Astrocyte of the cerebellum (primary cell): ENCODE measurements at regions not wholly inside any gene's neighbourhood (a gene's known extent, or its start where the extent isn't known, plus 50 kb on each side); places are given as distances from the start of the nearest gene placed in this dataset.

ENCODE experiments used
- DNase-seq: peaks from one replicate; pipeline ENCODE4 v3.0.0-alpha.2; 2011; ENCODE audit warnings: low read depth
- H3K4me3 ChIP-seq: 2 replicates; pipeline ENCODE4 v1.5.1; 2011; ENCODE audit warnings: mild to moderate bottlenecking, low read depth, low read length, moderate library complexity
- in situ Hi-C: cut with HindIII; loops from 2 replicates; pipeline ENCODE4 v1.10.0; 2017; ENCODE audit warnings: low sequenced_read_pairs
- TF ChIP-seq, protein P1 (sequence below): IDR thresholded peaks from 2 replicates; pipeline ENCODE4 v1.5.1; 2012; ENCODE audit warnings: low read length, low read depth, moderate library complexity, mild to moderate bottlenecking; ENCODE audit errors: missing control alignments

GRCh38 chr18:11246495-11247300 is 97.3 kb upstream of the PIEZO2 start:
- H3K4me3 ChIP-seq, result no peak overlapping the region
- TF ChIP-seq, protein P1, sequence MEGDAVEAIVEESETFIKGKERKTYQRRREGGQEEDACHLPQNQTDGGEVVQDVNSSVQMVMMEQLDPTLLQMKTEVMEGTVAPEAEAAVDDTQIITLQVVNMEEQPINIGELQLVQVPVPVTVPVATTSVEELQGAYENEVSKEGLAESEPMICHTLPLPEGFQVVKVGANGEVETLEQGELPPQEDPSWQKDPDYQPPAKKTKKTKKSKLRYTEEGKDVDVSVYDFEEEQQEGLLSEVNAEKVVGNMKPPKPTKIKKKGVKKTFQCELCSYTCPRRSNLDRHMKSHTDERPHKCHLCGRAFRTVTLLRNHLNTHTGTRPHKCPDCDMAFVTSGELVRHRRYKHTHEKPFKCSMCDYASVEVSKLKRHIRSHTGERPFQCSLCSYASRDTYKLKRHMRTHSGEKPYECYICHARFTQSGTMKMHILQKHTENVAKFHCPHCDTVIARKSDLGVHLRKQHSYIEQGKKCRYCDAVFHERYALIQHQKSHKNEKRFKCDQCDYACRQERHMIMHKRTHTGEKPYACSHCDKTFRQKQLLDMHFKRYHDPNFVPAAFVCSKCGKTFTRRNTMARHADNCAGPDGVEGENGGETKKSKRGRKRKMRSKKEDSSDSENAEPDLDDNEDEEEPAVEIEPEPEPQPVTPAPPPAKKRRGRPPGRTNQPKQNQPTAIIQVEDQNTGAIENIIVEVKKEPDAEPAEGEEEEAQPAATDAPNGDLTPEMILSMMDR, result no peak
- in situ Hi-C loops, result no loop called here

DNA sequence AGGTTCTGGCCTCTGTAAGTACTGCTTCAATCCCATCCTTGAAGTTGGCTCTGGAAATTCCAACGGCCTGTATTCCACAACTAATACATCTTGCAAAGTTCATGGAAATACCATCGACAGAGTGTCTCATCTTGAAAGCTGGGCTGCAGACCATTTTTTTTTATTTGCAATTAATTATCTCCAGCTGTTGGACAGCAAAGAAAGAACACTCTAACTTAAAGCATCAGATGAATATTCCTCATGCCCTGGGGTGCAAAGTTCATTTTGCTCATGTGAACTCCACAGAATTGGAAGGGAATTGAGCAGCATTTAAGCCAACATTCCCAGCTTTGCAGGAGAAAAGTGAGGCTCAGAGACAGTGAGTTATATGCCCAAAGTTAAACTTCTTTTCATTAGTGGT is 96.5 kb upstream of the PIEZO2 start:
- in situ Hi-C loops, result no loop called here
- TF ChIP-seq, protein P1, result no peak
- no peak overlapping the region for H3K4me3 ChIP-seq
- no peak for DNase-seq

More at GRCh38 chr18:11246495-11247300, 97.3 kb upstream of the PIEZO2 start:
- DNase-seq, result no peak

DNA sequence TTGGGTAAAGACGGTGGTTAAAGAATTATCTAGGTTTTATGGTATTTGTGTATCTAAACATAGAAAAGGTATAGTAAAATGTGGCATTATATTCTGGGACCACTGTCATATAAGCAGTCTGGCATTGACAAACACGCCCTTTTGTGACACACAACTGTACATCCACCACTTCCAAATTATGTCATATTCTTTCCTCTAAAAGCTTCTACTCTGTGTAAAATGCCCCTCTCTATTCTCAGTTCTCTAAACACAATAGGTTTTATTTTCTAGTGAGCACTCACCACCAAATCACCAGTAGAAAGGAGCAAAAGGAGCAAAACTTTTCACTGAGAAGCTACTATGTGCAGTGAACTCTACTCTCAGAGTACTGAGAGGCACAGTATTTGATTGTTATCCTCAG is 88.1 kb upstream of the PIEZO2 start:
- no peak for DNase-seq
- TF ChIP-seq, protein P1, result no peak
- H3K4me3 ChIP-seq, result no peak overlapping the region
- in situ Hi-C loops, result no loop called here

- no peak overlapping the region for H3K4me3 ChIP-seq
- no peak for DNase-seq
- in situ Hi-C loops, result no loop called here
- TF ChIP-seq, protein P1, result no peak
These were observed 87.7 kb upstream of the PIEZO2 start for GRCh38 chr18:11237066-11237465.

GRCh38 chr18:11224153-11224552 is 74.8 kb upstream of the PIEZO2 start:
- in situ Hi-C loops, result no loop called here
- H3K4me3 ChIP-seq, result no peak overlapping the region
- no peak for DNase-seq
- TF ChIP-seq, protein P1, result no peak

DNA sequence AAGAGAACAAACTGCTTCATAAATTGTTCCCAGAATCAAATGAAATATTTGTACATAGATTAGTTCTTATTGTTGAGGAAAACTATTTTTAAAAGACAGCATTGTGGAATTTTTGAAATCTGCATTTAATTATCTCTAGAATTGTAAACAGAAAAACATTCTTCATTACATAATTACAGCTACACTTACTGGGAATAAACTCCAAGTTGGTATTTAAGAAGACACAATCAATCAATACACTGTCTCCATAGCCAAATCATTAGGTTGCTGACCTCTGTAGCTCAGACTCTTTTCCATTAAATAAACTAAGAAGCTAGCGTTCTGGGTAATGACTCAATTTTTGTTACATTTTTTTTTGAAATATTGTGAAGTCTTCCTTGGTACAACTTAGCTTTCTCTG is 70.2 kb upstream of the PIEZO2 start:
- in situ Hi-C loops, result no loop called here
- DNase-seq, result no peak
- TF ChIP-seq, protein P1, result no peak
- H3K4me3 ChIP-seq, result no peak overlapping the region

GRCh38 chr18:11215216-11215615 is 65.8 kb upstream of the PIEZO2 start:
- in situ Hi-C loops, result no loop called here
- TF ChIP-seq, protein P1, result no peak

More at GRCh38 chr18:11215216-11215615, 65.8 kb upstream of the PIEZO2 start:
- DNase-seq, result no peak
- no peak overlapping the region for H3K4me3 ChIP-seq
